HG03135 (cell line): ENCODE measurements at regions not wholly inside any gene's neighbourhood (a gene's known extent, or its start where the extent isn't known, plus 50 kb on each side); places are given as distances from the start of the nearest gene placed in this dataset.

Source experiments
- ATAC-seq: cut with Tn5 transposase; IDR thresholded peaks from one replicate; pipeline ENCODE4 v1.9.1; 2021; ENCODE audit warnings: mild to moderate bottlenecking, moderate library complexity; ENCODE audit not compliant: unreplicated experiment

DNA sequence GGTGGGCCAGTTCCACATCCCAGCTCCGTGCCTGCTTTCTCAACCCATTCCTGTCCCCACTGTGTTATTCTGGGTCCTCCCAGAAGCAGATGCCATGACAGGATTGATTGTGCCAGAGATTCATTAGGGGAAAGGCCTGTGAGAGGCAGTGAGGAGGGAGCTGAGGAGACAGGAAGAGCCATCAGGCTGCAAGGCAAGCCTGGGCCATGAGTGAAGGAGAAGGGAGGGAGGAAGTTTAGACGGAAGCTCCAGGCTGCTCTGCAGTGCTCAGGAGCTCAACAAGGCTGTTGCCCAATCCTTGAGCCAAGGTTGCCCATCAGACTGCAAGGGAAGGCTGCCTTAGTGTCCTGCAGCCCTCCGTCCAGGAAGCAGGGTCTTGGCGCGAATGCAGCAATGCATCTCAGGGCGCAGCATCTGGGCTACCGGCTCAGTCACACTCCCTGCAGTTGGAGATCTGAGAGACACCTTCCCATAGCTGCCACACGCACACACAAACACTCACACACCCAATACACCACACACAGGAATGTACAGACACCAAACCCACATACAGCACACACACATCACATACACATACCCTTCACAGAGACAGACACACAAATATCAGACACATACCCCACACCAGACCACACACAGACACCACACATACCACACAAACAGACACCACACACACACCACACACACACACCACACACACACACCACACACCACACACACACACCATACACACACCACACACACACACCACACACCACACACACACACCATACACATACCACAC is 139.5 kb upstream of the NDUFV2 start:
- ATAC-seq = no peak

DNA sequence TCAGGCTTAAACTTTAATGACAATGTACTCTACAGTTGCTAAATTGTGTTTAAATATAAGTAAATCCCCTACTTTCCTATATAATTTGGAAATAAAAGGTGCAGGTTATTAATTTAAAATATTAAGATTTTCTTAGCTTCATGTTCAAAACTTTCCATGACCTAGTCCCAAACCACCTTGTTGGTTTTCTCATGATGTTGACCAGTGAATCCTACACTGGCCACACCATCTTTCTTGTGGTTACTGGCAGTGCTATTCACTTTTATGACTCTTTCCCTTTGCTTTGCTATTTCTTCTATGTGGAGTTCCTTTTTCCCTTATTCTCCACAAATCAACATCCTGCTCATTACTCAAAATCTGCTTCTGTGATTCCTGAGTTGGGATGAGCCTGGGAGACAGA is 138.6 kb upstream of the NDUFV2 start:
- no peak for ATAC-seq

GRCh38 chr18:8965398-8965797 is 137.1 kb upstream of the NDUFV2 start:
- no peak for ATAC-seq

DNA sequence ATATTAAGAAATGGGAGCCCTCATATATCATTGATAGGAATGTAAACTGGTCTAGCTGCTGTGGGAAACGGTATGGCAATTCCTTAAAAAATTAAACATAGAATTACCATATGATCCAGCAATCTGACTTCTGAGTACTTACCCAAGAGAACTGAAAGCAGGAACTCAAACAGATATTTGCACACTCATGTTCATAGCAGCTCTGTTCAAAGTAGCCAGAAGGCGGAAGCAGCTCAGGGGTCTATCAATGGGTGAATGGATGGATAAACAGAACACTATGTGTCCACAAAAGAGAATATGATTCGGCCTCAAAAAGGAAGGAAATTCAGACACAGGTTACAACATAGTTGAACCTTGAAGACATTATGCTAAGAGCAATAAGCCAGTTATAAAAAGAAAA is 135.7 kb upstream of the NDUFV2 start:
- ATAC-seq = no peak

GRCh38 chr18:8967573-8967972 is 134.9 kb upstream of the NDUFV2 start:
- no peak for ATAC-seq

DNA sequence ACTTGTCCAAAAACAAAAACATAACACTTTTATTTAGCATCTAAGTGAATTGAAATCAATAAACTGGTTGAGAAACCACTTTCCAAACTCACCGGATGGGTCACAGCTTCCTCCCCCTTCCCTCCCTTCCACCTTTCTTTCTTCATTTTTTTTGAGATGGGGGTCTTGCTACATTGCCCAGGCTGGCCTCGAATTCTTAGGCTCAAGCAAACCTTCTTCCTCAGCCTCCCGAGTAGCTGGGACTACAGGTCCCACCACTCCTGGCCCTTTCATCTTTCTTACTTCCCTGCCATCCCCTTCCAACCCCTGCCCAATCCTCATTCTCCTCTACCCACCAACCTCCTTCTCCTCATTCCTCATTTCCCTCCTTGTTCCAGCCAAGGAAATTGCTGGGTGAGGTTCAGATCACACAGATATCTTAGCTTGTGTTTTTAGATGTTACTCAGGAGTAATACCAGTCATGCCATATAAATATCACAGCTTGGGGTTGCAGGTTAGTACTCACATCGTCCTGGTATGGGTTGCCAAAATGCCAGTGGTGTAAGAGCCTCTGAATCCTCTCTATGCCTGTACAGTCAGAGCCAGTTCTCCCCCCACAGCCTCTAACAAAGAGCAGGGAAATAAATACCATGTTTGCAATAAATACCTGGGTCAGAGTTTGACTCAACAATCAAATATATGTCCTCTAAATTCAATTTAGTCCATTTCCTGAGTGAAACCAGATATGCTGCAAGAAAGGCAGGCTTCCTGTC is 132.7 kb upstream of the NDUFV2 start:
- ATAC-seq = no peak

GRCh38 chr18:8970843-8971242 is 131.7 kb upstream of the NDUFV2 start:
- ATAC-seq = no peak

GRCh38 chr18:8972116-8972515 is 130.4 kb upstream of the NDUFV2 start:
- ATAC-seq = no peak

- no peak for ATAC-seq
These were observed 128.2 kb upstream of the NDUFV2 start for GRCh38 chr18:8974279-8974678.

GRCh38 chr18:8974696-8975095 is 127.8 kb upstream of the NDUFV2 start:
- no peak for ATAC-seq

- no peak for ATAC-seq
These were observed 126.9 kb upstream of the NDUFV2 start for GRCh38 chr18:8975624-8976023.

GRCh38 chr18:8976606-8977005 is 125.9 kb upstream of the NDUFV2 start:
- no peak for ATAC-seq

DNA sequence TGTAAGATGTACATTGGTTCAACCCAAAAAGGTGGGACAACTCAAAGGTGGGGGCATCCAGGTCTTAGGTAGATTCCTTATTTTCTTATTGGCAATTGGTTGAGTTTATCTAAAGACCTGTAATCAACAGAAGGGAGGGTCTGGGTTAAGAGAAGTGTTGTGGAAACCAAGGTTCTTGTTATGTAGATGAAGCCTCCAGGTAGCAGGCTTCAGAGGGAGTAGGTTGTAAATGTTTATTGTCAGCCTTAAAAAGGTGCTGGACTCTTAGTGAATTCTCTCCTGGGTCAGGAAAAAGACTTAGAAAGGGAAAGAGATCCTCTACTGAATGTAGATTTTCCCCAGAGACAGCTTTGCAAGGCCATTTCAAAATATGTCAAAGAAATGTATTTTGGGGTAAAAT is 125.3 kb upstream of the NDUFV2 start:
- ATAC-seq = no peak

- ATAC-seq = no peak
These were observed 124.8 kb upstream of the NDUFV2 start for GRCh38 chr18:8977701-8978100.

GRCh38 chr18:8978394-8978793 is 124.1 kb upstream of the NDUFV2 start:
- no peak for ATAC-seq

DNA sequence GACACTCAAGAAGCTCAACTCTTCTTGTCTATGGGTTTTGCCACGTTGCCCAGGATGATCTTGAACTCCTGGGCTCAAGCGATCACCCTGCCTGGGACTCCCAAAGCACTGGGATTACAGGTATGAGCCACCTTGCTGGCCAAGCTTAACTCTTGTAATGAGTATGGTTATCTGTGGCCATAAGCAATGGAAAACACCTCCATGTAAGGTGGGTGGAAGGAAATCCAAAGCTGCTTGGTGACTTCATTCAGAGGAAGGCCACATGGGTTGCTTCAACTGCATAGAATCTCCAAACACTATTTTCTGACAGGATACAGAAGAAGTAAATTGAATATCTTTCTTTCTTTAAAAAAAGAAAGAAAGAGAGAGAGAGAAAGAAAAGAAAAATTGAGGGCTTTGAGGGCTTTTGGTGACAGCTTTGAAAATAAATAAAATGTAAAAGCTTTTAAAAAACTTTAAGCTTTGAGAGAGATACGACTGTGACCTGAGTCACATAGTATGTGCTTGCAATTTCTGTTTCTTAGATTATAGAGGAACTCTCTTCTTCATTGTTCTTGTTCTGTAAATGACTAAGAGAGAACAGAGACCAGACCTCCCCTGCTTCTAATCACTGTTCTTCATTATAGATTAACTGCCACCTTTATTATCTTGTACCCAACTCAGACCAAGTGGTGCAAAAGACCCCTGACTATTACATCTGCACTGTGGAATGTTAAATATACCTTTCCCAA is 123.1 kb upstream of the NDUFV2 start:
- ATAC-seq = no peak

- no peak for ATAC-seq
These were observed 122.0 kb upstream of the NDUFV2 start for GRCh38 chr18:8980496-8980895.

GRCh38 chr18:8980918-8981317 is 121.6 kb upstream of the NDUFV2 start:
- ATAC-seq = no peak

- no peak for ATAC-seq
These were observed 119.9 kb upstream of the NDUFV2 start for GRCh38 chr18:8982416-8983183.

DNA sequence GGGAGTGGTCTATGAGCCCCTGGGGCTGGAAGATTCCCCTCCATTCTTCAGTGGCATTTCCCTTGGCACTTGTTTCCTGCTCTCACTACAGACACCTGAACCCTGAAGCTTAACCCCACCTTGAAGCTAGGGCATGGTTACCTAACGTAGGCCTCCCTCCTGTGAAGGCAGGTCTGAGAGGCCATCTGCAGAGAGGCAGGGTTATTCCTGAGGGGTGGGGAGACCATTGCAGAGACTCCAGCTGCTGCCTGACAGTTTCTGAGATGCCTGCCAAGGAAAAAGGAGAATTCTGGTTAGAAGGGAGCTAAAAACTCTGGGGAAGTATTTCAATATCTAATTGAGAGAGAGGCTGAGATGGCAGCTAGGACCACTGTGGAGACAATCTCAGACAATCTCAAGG is 119.3 kb upstream of the NDUFV2 start:
- no peak for ATAC-seq

DNA sequence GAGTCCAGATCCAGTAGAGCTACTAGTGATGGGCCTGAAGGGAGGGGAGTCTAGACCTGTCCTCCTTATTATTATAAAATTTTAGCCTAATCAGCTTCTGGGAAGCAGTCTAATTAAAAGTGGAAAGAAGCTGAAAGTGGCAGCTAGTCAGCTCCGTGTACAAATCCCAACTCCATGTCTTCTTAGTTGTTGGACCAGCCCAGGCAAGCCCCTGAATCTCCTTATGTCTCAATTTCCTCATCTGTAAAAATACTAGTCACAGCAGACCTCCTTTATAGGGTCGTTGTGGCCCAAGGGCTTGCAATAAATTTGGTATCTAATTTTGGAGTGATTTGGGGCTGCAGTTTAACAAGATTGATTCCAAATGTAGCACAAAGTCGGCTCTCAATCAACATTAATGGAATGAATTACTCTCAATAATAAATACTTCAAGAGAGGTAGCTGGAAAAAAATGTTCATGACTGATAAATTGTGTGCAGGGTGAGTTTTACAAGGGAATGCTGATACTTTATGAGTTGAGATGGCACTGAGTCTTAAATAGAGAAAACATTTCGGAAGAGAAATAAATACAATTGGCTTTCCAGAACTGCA is 118.3 kb upstream of the NDUFV2 start:
- ATAC-seq = no peak
